ENCODE measurements at regions not wholly inside any gene's neighbourhood (a gene's known extent, or its start where the extent isn't known, plus 50 kb on each side); places are given as distances from the start of the nearest gene placed in this dataset.

- DNase-seq = peak; percentile 16
These were observed 94.5 kb upstream of the UPP2 start for GRCh38 chr2:158006961-158007719.

GRCh38 chr2:158004126-158004764, 97.4 kb upstream of the UPP2 start:
- no peak for DNase-seq

GRCh38 chr2:158002079-158002478, 99.6 kb upstream of the UPP2 start:
- no peak for DNase-seq

DNA sequence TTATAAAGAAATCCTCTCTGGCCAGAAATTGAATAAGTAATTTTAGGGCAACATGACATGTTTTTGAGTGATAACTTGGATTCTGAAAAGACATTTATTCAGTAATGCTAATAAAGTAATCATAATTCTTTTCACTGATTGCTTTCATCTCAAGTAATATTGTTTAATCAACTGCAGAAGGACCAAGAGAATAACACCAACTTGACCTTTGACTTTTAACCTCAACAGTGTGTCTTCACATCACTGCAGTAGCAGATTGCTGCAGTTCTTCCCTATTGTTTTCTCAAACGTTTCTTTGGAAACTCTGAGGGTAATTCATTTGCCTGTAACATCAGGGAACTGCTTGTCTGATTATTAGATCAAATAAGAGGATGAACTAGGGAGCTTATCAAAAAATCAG, 104.9 kb upstream of the UPP2 start:
- DNase-seq = no peak

- no peak for DNase-seq
These were observed 106.6 kb upstream of the UPP2 start for GRCh38 chr2:157995117-157995516.

- no peak for DNase-seq
These were observed 109.7 kb upstream of the UPP2 start for GRCh38 chr2:157991932-157992331.

GRCh38 chr2:157990173-157990572, 111.5 kb upstream of the UPP2 start:
- no peak for DNase-seq

DNA sequence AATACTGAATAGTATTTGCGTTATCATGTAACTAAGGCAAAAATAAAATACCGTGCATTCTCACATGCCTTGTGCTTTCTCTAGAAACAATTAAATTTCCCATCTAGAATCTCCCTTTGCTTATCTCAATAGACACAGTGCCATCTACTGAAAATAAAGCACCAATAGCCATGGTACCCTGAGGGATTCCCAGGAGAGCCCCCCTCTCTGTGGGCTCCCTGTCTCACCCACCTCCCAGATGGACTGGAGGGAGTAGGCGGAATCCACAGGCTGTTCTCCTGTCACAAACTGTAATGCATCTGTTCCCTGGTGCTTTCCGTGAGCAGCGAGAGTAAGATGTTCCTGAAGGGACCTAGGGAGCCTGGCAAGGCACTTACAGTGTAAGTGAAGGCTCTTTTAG, 112.4 kb upstream of the UPP2 start:
- no peak for DNase-seq

- DNase-seq = no peak
These were observed 110.6 kb upstream of the ACVR1 start for GRCh38 chr2:157986761-157987160.

GRCh38 chr2:157984866-157985265, 108.7 kb upstream of the ACVR1 start:
- no peak for DNase-seq

- DNase-seq = no peak
These were observed 103.9 kb upstream of the ACVR1 start for GRCh38 chr2:157980020-157980419.

DNA sequence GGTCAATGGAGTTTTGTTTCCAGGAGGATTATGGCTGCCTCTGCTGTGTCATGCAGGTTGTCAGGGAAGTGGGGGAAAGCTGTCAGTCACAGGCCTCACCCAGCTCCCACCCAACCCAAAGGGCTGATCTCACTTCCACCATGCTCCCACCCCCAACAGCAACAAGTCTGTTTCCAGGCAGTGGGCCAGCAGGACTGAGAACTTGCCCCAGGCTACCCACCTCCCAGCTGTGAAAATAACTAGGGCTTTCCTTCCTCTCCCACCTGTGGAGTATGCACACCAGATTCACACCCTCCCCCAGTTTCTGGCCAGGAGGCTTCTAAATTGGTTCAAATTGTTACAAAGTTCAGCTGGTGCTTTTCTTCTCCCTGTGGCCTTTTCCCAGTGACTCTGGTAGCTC, 95.6 kb upstream of the ACVR1 start:
- no peak for DNase-seq

DNA sequence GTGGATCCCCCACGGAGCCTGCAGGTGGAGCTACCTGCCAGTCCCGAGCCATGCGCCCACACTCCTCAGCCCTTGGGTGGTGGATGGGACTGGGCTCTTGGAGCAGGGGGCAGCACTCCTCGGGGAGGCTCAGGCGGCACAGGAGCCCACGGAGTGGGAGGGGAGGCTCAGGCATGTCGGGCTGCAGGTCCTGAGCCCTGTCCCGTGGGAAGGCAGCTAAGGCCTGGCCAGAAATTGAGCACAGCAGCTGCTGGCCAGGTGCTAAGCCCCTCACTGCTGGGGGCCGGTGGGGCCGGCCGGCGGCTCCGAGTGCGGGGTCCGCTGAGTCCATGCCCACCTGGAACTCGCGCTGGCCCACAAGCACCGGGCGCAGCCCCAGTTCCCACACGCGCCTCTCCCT, 91.7 kb upstream of the ACVR1 start:
- no peak for DNase-seq

DNA sequence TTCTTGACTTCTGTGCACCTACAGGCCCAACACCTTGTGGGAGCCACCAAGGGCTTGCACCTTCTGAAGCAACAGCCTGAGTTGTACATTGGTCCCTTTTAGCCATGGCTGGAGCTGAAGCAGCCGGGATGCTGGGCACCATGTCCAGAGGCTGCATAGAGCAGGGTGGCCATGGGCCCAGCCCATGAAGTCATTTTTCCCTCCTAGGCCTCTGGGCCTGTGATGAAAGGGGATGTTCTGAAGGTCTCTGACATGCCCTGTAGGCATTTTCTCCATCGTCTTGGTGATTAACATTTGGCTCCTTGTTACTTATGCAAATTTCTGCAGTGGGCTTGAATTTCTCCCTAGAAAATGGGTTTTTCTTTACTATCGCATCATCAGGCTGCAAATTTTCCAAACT, 83.1 kb upstream of the ACVR1 start:
- no peak for DNase-seq

DNA sequence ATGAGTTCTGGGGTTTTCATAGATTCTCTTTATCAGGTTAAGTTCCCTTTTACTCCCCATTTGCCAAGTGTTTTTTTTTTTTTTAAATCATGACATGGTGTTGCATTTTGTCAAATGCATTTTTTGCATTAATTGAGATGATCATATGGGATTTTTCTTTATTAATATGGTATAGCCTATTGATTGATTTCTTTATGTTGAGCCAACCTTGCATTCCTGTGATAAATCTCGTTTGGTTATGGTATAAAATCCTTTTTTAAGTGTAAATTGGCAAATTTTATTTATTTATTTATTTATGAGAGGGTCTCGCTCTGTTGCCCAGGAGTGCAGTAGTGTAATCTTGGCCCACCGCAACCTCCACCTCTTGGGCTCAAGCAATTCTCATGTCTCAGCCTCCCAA, 81.5 kb upstream of the ACVR1 start:
- no peak for DNase-seq

DNA sequence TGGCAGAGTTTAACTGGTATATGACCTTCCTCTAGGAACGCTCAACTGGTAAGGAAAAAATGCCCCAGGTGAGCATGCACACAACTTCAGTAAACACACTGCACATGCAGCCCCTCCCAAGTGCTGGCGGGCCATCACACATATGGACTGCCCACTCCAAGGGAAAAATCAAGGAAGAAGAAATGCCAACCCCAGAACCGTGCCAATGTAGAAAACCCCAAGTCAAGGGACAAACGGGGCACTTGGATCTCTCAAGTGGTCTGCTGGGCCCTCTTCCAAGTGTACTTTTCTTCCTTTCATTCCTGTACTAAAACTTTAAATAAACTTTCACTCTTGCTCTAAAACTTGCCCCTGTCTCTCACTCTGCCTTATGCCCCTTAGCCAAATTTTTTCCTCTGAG, 76.4 kb upstream of the ACVR1 start:
- DNase-seq = no peak

DNA sequence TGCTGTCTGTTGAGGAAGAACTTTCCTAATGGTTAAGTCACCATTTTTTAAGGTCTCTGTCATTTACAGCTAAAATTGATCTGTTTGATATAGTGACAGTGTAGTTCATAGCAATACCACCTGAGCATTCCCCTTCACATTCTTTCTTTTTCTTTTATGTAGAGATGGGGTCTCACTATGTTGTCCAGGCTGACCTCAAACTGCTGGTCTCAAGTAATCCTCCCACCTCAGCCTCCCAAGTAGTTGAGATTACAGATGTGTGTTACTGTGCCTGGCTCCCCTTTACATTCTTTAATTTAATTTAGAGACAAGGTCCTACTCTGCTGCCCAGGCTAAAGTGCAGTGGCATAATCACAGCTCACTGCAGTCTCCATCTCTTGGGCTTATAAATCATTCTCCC, 72.7 kb upstream of the ACVR1 start:
- no peak for DNase-seq

GRCh38 chr2:157946919-157947557, 70.9 kb upstream of the ACVR1 start:
- DNase-seq = no peak

GRCh38 chr2:157940024-157940423, 63.9 kb upstream of the ACVR1 start:
- no peak for DNase-seq

DNA sequence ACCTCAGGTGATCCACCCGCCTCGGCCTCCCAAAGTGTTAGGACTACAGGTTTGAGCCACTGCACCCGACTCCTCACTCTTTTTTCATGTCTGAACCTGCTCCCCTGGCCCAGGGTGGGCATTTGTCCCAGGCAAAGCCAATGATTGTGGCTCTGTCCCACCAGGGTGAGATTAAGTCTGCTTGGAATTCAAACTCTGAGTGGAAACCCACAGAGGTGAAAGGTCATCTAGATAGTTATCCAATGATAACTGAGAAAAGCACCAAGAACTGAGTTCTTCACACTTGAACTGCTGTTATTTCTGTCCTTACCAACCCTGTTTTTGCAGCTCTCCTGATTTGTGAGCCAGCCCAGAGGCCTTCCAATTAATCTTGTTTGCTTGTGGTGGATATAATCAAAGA, 62.4 kb upstream of the ACVR1 start:
- no peak for DNase-seq

DNA sequence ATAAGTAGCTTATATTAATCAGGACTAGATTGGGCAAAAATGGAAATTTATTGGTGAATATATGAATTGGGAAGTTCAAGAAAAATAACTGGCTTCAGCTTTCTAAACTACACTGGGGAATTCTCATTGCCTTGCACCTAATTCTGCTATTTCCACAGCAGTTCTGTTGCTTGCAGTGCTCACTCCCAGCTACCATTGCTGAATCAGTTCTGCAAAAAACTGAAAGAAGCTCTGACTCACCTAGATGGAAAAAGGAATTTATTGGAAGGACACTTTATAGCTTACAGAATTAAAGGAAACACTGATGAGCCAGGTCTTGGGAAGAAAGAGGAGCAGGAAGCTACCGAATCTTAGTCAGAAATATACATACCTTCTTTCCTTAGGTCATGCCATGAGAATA, 60.3 kb upstream of the ACVR1 start:
- no peak for DNase-seq

- no peak for DNase-seq
These were observed 59.3 kb upstream of the ACVR1 start for GRCh38 chr2:157935378-157935906.

DNA sequence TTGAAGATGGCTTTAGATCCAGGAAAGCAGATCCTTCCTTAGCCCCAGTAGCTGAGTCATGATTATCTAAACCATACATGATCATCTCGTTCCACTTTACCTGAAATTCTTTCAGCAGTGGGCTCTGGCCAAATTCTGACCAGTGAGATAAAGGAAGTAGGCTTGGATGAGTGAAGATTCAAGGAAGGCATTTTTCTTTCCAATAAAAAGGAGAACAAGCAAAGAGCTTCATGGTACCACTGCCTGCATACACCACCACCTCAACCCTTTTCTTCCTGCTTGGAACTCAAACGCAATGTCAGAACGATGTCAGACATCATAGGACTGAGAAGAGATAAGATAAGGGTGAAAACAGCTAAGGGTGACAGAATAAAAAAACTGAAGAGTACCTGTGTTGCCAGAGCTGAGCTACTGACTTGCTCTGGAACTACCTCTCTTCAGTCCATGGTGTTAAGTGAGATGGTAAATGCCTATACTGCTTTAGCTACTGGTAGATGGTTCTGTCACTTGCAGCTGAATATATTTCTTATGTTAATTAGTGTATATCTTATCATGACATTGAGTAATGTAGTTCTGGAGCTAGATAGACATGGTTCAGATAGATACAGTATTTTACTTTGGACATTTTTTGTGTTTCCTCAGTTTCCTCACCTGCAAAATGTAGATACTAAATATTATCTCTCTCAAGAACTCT, 58.7 kb upstream of the ACVR1 start:
- DNase-seq = no peak
